C4-2B (cell line): ENCODE measurements at regions not wholly inside any gene's neighbourhood (a gene's known extent, or its start where the extent isn't known, plus 50 kb on each side); places are given as distances from the start of the nearest gene placed in this dataset.

Experiments
- H3K27ac ChIP-seq: fragments of 450-650 bp; 2 replicates; pipeline ENCODE4 v1.5.1; 2017
- CTCF ChIP-seq: fragments of 450-650 bp; conservative IDR thresholded peaks from 2 replicates; pipeline ENCODE4 v1.5.1; 2017; ENCODE audit warnings: mild to moderate bottlenecking
- ZFX ChIP-seq: fragments of 450-650 bp; IDR thresholded peaks from 2 replicates; pipeline ENCODE4 v1.6.1; 2017

GRCh38 chr6:44590471-44590870 is 203.0 kb downstream of the CDC5L start:
- H3K27ac ChIP-seq = no peak overlapping the region
- no peak for TF ChIP-seq ZFX
- TF ChIP-seq CTCF = no peak

GRCh38 chr6:44593539-44593944 is 206.0 kb downstream of the CDC5L start:
- peak; percentile 82 for TF ChIP-seq CTCF
- TF ChIP-seq ZFX = no peak
- H3K27ac ChIP-seq = no peak overlapping the region

- no peak overlapping the region for H3K27ac ChIP-seq
- TF ChIP-seq CTCF (no peak), ZFX (no peak)
Measured at GRCh38 chr6:44594481-44594880, 207.0 kb downstream of the CDC5L start.

GRCh38 chr6:44598679-44599078 is 211.2 kb downstream of the CDC5L start:
- H3K27ac ChIP-seq = no peak overlapping the region
- TF ChIP-seq CTCF = no peak
- TF ChIP-seq ZFX = no peak

GRCh38 chr6:44599672-44600071 is 212.2 kb downstream of the CDC5L start:
- no peak for TF ChIP-seq CTCF
- no peak for TF ChIP-seq ZFX
- no peak overlapping the region for H3K27ac ChIP-seq

- TF ChIP-seq ZFX (no peak), CTCF (no peak)
- H3K27ac ChIP-seq = no peak overlapping the region
Measured at GRCh38 chr6:44603044-44603686, 215.7 kb downstream of the CDC5L start.

GRCh38 chr6:44606504-44606903 is 219.0 kb downstream of the CDC5L start:
- no peak for TF ChIP-seq CTCF
- TF ChIP-seq ZFX = no peak

More at GRCh38 chr6:44606504-44606903, 219.0 kb downstream of the CDC5L start:
- no peak overlapping the region for H3K27ac ChIP-seq
